Epidermal melanocyte (primary cell): ENCODE measurements at regions not wholly inside any gene's neighbourhood (a gene's known extent, or its start where the extent isn't known, plus 50 kb on each side); places are given as distances from the start of the nearest gene placed in this dataset.

Source experiments
- DNase-seq: peaks from one replicate; pipeline ENCODE4 v3.0.0; 2011; ENCODE audit warnings: low spot score; ENCODE audit not compliant: insufficient read length

DNA sequence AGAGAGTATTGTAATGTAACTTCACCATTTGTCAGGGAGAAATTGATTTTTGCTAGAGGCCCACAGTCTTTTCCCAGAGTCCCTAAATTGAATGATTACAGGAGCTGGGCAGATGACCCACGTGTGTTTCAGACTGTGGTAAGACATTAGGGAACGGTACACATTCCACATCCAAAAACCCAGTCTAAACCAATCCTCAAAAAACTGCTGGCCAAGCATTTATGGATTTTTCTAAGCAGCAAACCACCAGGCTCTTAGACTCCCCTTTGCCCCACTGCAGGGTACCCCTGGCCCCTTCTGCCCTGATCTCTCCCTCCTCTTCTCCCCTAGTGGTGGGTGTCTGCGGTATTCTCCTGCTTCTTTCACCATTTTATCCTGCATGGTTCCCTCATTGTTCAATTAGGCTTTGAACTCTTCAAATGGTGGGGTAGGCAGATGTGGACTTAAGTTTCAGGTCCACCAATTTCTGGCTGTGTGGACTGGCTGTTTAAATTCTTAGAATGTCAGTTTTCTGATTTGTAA lies 135.5 kb upstream of the SORCS3 start:
- DNase-seq = no peak

DNA sequence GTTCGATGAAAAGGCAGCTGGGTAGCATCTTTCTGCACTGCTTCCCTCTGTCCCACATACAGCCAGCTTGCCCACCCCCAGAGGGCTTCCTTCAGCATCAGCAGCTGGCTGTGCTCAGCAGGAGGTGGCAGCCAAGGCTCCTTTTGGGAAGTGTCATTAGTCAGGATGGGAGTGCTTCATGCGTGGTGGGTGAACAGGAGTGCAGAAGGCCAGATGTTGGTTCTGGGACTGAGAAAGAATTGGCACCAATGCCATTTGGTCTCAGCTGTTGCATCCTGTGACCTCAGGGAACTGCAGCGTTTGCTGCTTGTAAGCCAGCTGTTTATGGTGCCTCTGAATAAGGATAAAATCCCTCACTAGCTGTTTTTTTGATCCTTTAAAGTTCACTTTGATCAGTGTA lies 131.1 kb upstream of the SORCS3 start:
- DNase-seq = no peak

DNA sequence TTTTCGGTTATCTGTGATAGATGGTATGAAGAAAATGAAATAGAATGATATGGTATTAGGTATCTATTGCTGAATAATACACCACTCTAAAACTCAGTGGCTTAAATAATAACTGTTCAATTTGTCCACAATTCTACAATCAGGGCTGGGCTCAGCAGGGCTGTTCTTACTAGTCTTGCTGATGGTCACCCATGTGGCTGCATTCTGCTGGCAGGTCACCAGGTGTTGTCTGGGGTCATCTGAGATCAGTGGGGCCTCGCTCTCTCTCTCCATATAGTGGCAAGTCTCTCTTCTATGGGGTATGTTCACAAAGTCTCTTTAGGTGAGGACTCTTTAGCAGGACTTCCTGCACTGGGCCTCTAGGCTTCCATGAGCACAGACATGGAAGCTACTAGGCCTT lies 130.4 kb upstream of the SORCS3 start:
- no peak for DNase-seq

DNA sequence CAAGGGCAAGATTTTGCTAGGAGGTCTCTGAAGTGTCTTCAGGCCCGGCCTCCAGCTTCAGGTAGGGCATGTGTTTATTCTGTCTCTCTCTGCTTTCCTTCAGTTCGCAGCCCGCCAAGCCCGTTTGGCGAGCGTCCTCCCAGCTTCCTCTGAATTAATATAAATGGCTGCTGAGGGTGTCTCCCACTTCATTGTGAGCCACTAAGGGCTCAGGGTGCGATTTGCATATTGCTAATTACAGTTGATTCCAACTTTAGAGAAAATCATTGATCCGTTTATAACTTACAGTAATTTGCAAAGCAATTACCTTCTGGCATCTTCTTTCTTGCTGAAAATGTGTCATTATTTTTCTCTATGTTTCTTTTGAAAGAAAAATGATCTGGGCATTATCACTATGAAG lies 128.3 kb upstream of the SORCS3 start:
- no peak for DNase-seq

DNA sequence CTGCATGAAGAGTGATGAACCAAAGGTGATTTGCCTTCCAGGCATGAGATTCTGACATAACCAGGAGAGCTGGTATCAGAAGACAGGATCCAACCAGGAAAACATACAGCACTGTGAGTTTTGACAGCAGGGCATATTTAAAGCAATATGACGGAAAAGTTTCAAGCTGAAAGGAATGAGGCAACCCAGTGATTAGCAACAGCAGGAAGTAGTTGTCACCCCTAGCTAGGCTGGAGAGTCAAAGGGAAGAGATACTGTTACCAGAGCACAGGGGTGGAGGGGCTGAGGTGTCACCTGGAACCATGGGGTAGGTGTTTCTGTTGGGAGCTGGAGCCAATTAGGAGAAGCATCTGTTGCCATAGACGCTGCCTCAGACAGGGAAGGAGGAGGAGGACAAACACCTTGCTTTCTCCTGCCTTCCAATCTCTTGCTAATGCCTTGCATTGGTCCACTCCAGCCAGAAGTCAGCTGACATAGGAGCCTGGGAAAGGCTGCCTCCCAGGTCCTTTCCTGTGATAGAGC lies 125.4 kb upstream of the SORCS3 start:
- no peak for DNase-seq

DNA sequence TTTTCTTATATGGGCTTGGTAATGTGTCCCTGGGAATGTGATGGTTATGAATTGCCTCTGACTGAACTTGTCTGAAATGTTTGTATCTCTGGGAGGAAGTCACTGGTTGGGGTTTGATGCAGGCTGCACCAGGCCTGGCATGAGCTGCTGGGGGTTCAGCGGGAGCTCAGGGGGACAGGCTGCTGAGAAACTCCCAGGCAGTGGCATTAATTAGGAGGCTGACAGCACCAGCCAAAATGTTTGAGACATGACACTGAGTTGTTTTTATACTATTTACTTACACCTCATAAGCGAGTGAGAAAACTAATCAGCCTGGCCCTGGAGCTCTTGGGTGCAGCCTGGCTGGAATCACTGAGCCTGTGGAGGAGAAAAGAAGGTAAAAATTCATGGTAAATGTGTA lies 124.1 kb upstream of the SORCS3 start:
- DNase-seq = no peak

DNA sequence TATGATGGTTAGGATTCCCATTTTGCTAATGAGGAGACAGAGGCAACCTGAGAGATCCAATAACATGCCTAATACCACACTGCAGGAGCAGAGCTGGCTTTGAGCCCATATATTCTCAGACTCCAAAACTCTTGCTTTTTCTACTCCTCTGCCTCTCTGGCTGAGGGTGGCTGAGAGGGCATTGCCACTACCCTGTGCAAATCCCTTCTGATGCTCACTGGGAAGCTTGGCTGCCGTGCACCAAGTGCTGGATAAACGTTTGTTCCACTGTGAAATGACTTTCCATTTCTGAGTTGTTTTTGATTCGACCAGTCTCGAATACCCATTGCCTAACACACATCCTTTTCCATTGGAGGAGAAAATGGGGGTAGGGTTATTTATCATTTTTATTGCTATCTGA lies 123.1 kb upstream of the SORCS3 start:
- no peak for DNase-seq

DNA sequence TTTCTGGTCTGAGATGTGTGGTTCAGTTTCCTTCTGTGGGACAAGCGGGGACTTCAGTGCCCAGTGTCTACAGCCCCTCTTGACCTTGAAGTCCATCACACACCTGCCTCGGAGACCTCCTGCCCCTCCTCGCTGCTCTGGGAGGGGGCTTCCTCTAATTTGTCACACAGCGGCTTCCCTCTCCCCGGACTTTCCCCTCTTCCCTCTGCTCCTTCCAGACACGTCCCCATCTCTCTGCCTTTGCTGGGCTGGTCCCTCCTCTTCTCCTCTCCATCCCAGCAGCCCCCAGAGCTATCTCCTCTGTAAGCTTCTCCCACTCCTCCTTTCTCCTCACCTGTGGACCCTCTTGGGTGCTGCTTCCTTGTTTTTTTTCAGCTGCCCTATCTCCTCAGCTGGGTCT lies 122.2 kb upstream of the SORCS3 start:
- no peak for DNase-seq

DNA sequence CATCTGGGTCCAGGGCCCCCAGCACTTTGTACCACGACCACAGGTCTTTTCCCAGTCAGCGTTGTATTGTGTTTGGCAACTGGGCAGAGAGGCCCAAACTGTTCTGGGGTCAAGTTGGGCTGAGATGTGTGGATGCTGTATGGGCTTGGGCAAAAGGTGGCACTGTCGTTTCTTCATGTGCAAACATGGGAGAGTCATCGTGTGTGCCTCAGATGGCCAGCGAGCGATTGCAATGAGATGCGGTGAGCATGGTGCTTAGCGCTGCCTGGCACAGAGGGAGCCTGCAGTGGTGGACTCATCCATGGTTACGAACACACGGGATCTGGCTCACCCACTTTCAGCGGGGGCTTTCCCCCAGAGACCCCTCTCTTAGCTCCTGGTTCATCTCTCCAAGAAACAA lies 120.4 kb upstream of the SORCS3 start:
- no peak for DNase-seq

DNA sequence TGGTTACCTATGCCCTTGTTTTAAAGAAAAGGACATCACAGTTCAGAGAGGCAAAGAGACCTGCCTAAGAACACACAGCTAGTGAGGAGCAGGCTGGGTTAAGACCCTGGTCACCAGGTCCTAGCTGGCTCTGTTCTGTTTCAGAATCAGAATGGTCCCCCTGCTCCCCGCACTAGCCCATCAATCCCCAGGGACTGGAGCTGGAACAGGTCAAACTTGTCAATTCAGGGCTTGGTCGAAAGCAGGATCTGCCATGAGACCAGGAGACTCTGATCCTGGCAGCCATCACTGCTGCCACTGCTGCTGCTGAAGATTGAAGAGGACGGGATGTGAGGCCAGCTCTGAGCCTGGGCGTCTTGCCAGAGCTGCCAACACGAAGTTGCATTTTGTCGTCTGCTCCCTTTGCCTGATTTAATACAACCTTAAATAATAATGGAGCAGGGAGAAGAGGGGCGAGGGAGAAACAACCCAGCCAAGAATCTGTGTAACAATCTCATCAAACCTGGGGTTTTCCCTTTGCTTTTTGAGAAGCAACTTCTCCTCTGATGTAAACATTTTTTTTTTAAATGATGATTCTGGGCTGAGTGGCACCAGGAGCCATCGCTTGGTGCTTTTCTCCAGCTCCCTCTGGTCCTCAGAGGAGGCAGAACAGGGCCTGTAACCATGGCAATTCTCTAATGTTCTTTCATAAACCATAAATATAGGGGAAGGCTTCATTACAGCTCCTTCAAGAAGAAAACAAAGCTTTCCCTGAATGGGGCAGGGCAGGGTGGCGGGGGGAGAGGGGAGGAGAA lies 119.0 kb upstream of the SORCS3 start:
- no peak for DNase-seq

DNA sequence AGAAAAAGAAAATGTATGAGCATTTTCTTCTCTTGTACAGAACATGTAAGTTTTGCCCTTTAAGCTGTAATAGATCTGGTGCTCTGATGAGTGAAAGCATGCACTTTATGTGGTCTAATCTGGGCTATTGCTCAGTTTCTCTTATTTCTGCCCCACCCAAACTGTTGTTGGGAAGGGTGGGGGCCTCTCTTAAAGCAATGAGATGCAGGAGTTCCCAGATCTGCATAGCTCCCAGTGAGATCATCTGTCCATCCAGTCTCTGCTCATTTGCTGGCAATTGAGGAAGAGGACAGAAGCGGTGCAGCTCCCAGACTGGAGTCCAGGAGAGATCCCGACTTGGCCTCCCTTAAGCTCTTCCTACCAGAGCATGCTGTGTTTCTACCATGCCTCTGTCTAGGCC lies 114.9 kb upstream of the SORCS3 start:
- no peak for DNase-seq

DNA sequence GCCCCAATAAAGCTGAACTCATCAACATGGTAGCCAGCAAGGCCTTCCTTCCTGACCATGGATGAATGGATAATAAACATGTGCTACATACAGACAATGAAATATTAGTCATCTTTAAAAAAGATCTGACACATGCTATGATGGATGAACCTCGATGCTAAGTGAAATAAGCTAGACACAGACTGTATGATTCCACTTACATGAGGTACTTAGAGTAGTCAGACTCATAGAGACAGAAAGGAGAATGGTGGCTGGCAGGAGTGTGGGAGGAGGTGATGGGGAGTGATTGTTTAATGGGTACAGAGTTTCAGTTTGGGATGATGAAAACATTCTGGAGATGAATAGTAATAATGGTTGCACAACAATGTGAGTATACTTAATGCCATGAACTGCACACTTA lies 114.1 kb upstream of the SORCS3 start:
- no peak for DNase-seq

DNA sequence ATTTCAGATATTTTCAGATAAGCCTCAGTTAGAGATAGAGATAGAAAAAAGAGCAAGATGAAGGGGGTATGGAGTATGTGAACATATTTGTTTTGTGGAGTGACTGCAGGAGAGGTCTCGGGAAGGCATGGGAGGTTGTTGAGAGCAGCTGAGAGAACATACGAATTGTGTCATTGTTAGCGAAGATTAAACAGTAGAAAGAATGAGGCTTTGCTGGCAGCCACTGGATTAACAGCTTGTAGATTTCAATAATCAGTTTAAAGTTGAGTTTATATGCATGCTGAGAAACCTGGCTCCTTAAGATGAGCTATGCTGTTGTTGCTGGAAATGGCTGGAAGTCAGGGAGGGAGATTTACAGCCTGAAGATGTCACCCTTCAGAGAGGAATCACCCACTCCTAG lies 100.9 kb upstream of the SORCS3 start:
- DNase-seq = no peak

DNA sequence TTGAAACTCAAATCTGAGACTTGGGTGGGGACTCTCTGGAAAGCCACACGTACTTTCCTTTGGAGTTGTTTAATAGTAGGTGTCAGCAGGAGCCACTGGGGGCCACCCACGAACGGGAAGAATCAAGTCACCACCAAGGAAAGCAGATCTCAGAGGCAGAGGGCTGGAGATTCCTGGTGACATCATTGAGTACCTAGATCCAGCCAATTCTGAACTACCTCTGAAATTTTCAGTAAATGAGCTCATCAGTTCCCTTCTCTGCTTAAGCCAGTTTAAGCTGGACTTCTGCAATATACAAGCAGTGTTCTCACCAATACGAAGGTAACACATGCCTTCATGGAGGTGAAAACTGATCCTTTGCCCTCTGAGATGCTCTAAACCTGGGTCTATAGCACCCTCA lies 99.3 kb upstream of the SORCS3 start:
- no peak for DNase-seq

DNA sequence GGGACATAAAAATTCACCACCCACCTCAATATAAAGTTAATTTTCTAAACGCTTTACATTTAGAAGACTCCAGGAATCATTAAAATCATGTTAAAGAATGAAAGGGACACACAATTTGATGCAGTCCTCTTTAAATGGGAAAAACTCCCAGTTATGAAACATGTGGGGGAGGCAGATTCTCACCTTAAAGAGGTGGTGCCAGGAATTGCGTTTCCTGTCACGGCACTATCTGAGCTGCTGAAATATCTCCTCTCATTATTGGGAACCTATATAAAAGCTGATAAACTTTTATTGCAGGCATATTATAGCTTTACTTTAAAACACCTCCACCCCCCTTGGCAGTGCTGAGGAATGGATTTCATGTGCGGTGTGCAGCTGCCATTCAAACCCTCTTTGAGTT lies 94.8 kb upstream of the SORCS3 start:
- no peak for DNase-seq

DNA sequence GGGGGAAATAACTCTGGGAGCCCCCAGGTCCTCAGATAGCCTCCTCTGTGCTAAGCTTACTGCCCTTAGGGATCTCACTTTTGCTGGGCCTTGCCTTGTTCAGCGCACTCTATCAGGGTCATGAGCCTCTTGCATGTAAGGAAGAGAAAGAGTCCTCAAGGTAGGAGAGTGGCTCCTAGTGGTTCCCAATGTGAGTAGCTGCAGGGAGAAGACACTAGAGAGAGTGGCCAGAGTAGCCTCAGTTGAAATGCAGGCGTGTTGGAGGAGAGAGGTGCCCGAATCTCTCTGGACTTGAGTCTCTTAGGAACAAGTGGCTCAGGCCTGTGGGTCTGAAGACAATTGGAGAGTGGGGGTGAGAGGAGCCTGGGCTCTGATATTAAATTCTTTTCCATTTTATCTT lies 94.3 kb upstream of the SORCS3 start:
- no peak for DNase-seq

DNA sequence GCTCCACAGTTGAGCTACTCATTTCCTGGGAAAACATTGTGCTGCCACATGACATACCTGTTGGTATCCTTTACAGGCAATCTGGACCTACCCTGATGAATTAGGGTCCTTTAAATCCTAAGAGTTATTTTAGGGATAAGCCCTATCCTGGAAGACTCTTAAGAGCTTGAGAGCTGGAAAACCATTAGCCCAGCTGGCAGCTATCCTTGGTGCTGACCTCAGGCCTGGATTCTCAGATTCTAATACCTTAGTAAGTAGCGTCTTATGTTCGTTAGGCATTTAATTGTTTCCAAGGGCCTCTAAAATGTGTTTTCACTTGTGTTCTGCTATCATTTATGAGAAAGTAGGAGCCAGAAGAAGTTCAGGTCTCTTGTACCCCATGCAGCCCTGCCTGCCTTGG lies 93.0 kb upstream of the SORCS3 start:
- DNase-seq = no peak

DNA sequence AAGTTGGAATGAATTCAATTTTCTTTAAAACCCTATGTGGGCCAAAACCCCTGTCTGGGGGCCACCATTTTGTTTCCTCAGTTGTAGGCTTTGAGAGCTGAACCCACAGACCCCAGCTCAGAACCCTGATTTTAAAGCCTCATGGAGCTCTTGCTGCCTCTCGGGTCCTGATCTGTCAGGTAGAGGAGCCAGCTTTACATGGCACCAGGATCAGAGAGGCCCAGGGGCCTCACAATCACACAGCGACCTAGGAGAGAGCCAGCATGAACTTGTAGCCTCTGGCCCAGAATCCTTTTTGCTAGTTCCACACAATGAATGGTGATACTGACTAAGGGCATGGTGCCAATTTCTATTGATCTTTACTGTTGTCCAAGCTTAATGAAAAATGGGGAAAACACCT lies 84.3 kb upstream of the SORCS3 start:
- DNase-seq = no peak

DNA sequence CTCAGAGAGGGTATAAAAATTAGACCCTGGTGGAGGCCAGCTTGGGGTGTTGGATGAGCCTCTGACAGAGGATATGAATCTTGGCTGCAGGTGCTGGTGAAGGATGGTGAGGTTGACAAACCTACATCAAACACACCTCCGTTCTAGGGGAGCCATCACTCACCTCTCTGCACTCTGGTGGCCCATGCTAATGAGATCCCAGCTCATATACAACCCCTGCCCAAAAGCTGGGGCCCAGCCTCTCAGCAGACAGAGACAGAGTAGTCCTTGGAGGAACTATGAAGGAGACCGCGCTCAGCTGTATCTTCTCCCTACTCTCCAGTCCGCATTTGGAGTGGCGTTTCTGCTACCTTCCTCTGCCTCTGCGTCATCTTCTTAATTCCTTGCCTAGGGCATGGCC lies 83.1 kb upstream of the SORCS3 start:
- DNase-seq = no peak

DNA sequence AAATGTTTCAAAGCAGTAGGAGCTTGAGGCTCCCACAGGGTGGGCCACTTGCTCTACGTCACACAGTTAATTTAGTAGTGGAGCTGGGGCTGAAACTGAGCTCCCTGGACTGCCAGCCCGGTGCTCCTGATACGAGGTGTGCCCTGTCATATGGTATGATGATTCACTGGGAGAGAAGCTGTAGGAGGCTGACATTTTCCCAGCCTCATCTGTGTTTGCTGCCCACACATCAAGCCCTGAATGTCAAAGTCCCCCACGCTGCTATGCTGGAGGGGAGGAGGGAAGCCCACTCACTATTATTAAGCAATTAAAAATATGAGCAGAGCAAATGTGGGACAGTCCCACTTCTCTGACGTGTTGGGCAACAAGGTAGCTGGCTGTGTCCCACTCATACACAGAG lies 81.2 kb upstream of the SORCS3 start:
- no peak for DNase-seq

DNA sequence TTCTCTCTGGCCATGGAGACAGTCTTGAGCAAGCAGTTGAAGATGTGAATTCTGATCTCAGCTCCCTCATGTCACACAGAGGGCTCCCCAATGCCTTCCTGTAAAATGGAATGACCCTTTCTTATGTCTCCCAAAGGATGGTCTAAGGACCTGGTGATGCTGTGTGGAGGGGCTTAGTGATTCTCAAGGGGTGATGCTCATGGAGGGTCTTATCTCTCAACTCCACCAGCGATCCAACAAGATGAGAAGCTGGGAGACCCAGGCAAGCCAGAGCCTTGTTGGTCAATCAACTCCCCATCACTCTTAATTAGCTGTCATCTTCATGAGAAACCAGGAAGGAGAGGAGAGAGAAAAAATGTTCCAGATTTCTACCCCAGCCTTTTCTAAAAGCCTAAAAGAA lies 78.0 kb upstream of the SORCS3 start:
- no peak for DNase-seq

DNA sequence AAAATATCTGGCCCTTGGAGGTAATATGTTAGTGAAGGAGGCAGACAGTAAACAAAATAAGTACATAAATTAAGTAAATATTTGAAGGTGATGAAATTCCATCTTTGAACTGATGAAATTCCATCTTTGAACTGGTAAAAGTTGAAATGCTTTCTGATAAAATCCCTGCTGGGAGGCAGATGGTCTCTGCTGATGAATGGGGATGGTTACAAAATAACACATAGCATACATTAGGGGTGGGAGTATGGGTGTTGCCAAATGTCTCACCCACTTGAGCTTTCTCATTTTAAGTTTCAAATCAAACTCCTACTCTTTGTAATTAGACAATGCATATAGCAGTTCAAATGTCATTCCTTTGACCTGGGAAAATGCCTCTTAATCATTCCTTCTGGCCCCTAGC lies 77.5 kb upstream of the SORCS3 start:
- DNase-seq = no peak

DNA sequence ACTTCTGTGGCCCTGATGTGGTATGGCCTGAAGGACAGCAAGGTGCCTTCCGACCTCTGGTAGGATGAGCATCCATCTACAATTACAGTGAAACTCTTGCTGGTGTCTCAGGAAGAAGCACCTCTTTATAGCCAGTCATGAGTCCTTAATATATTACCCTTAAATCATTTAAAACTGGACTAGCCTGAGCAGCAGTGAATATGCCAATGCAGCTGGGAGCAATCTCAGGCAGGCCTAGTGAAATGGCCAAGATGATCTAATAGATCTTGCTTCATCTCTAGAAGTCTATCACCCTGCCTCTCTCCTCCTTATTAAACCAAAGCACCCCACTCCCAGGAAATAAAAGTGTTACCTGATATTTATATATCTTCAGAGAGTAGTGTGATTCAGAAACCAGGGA lies 66.7 kb upstream of the SORCS3 start:
- no peak for DNase-seq
